ENCODE measurements at regions not wholly inside any gene's neighbourhood (a gene's known extent, or its start where the extent isn't known, plus 50 kb on each side); places are given as distances from the start of the nearest gene placed in this dataset.

DNA sequence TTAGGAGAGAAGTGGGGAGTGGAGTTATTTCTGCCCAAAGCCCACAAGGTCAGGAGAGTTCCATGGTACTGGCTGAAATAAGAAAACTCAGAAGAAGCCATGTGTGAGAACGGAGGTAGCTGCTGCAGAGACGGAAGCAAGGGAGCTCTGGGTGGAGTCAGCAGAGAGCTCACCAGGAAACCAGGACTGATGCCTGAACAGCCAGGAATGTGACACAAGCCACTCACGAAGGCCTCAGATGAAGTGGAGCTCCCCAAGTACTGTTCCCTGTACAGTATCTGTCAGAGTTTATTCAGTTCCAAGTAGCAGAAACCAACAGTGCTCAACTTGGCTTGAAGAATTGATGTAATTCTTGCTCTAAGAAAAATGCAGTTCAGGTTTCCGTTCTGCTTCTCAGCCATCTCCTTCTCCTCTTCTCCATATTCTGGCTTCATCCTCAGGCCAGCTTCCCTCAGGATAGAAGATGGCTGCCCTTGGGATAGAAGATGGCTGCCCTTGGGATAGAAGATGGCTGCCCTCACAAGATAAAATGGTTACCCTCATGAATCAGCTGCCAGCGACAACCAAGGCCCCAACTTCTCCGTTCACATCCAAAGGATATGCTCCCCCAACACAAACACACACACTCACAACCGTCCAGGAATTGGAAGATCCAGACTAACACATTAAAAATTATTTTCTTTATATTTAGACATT is 117.4 kb upstream of the SH3BP4 start:
- no peak for DNase-seq

DNA sequence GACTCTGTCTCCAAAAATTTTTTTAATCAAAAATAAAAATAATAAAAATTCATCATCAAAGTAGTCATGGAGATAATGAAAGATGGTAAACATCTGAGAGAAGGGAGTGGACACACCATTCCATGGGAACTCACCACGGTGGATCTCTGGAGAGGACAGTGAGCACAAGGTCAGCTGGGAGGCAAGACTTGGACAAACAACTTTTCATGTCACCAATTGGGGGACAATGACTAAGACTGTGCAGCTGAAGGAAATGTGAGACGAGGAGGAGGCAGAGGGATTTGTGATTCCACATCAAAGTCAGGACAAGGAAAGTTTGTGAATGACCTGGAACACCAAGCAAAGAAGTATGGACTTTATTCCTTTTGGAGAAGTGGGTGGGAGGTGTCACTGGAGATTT is 121.0 kb upstream of the SH3BP4 start:
- DNase-seq = no peak

DNA sequence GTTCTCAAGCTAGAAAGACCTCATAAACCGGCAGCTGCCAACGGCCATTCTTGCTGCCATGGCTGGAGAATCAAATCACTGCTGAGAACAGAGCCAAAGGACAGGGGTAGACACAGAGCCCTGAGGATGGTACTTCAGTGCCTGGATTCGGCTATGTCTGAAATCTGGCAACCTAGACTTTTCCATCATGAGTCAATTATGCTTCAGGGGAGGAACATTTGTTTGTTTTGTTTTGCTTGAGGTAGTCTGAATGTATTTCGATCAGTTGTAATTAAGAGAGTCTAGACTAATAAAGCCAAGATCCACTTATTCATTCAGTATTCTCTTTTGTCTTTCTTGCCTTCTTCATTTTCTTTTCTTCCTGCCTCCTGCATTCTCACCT is 122.8 kb upstream of the SH3BP4 start:
- no peak for DNase-seq

DNA sequence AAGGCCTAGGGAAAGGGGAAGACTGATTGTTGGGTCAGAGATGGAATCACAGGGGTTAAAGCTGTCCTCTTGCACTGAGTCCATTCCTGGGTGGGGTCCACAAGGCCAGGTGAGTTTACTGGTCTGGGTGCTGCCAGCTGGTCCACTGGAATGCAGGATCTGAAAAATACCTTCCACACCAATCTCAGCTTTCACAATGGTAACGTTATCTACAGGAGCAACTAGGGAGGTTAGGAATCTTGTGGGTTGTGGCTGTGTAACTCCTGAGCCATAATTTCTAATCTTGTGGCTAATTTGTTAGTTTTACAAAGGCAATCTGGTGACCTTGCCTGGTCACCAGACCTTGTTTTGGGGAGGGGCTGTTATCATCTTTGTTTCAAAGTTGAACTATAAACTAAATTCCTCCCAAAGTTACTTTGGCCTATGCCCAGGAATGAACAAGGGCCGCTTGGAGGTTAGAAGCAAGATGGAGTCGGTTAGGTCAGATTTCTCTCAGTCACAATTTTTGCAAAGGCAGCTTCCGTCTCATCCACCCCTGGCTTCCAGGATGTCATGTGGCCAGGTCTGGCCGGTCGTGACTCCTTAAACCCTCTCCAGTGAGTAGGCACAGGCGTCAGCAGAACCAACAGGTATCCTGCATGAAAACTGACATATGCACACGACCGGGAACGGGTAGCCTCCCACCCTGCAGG is 123.3 kb upstream of the SH3BP4 start:
- DNase-seq = no peak

DNA sequence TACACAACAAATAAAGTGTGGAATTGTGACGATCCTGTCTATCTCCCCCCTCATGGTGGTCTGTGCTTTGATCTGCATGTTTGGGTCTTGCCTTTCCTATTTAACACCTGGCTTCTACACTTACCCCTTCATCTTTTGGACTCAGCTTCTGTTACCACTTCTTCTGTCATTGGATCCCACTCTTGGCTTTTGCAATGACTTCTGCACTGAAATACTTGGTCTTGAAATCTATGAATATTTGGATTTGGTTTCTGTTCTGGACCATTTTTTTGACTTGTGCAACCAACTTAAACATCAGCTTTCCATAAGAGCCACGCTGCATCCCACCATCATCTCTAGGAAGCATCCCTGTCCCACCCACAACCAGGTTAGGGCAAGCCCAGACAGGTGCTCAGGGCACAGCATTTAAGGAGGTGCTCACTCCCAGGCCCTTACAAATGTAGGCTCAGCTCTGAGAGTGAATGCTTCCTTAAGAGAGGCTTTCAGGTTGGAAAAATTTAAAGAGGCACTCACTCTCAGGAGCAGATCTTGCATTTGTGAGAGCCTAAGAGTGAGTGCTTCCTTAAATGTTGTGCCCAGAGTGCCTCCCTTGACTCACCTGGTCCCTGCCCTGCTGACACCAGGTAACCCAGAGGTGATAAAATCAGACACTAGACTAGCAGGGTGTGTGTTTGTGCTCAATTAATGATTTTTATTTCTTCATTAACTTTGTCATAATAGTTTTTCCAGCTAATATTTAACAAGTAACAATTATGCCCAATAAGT is 124.5 kb upstream of the SH3BP4 start:
- DNase-seq = no peak

DNA sequence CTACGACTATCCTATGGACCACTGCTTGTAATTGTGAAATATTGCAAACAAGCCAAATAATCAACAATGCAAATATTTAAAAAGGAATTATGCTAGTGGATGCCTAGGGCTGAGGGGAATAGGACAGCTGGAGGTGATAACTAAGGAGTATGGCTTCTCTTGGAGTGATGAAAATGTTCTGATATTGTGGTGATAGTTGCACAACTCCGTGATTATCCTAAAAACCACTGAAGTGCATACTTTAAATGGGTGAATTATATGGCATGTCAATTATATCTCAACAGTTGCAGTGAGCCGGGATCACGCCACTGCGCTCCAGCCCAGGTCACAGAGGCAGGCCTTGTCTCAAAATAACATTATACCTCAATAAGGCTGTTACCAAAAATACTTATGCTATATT is 125.1 kb upstream of the SH3BP4 start:
- DNase-seq = no peak

DNA sequence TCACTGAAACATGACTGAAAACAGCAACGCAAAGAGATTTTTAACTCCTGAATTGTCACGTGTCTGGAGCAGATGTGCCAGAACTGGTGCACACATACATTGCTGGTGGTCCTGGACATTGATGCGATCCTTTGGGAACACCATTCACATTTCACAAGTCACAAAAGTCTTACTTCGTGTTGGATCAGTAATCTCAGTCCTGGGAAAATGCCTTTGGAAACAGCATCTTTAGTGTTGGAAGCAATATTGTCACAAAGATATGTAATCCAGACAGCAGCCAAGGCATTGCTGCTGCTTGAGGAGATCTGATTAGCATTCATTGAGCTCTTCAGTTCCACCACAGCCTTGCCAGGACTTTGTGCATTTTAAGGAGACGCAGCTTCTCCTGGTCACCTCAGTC is 126.2 kb upstream of the SH3BP4 start:
- no peak for DNase-seq

DNA sequence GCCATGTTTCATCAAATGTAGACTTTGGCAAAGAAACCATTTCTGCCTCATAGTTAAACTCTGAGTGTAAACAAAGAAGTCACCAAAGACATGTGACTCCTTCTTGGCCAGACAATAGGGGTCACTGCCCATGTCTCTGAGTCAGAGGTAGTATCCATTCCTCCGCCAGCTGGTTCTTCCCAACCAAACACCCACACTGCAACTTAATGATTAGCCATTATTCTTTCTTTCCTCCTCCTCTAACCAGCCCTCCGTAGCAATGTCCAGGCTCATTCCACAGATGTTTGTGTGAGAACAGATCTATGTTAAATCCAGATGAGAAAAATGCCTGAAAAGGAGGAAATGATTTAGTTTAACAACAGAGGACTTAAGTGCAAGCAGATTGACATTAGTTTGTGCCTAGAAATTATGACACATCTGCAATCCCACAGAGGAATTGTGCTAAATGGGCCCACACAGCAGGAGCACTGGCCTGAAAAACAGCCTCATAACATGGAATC is 127.9 kb upstream of the SH3BP4 start:
- DNase-seq = peak; percentile 66

DNA sequence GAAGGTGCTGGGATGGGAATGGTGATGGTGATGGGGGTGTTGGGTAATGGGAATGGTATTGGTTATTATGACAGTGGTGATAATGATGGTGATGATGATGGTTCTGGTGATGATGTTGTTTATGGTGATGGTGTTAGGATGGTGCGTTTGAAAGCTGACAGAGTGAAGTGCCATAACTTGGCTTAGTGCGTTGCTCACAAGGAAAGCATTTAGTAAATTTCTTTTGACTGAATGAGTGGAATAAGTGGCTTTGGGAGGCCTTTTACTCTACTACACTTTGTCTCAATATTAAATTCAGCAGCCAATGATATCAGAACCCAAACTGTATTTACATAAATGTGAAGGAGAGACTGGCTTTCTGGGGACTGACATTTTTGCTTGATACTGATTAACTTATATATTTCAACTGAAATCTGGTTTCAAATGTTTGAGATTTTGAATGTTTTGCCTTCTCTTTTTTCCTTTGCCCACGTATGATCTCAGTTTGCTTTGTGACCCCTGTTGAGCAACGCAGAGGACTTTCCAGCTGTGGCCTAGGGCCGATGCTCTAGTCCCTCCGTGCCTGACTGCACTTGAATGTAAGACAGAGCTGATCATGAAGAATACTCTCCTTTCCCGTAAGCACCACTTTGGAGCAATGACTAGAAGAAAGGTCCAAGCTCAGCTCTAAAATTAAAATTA is 128.5 kb upstream of the SH3BP4 start:
- DNase-seq = no peak

DNA sequence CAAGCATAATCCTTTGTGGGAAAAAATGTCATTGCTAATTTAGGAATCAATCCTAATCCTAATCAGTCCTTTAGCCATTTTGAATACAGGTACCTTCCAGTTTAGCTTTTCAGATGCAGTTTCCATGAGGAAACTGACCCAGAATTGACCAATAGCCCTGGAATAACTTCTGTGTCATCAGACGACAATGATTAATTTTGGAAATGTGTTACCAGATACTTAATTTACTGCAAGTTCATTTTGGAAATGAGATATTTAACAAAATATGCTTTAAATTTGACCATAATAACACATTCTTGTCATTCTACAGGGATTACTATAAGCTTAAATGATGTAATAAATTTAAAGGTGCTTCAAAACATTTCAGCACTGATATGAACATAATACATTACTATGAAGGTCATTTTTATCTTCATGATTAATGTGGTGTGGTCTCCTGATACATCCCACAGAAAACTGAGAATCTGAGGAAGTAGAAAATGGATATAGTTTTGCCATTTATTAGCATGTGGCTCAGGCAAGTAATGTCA is 129.8 kb upstream of the SH3BP4 start:
- no peak for DNase-seq

DNA sequence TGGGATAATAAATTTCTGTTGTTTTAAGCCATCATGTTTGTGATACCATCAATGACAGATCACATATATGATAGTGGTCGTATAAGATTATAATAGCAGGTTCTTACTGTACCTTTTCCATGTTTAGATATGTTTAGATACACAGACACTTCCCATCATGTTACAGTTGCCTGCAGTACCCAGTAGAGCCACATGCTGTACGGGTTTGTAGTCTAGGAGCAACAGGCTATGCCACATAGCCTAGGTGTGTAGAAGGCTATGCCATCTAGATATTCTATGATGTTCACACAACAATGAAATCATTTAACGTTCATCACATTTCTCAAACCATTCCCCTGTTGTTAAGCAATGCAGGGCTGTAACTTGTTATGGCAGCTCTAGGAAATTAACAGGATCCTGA is 132.9 kb upstream of the SH3BP4 start:
- DNase-seq = no peak

DNA sequence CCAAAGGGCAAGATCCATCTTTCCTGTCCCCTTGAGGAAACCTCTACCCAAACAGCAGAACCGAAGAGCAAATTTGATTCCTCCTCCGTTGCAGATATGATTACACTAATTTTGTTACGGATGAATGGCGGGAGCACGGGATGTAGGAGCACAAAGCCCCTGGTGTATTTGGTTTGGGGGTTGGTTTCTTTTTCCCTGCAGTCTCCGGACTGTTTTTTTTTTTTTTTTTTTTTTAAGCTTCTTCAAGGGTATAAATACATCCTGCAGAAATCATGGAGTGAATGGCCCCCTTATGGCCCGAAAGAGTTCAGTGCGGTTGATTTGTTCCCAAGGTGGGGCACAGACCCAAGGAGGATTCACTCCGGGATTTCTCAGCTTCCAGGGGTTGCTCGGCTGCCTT is 135.3 kb upstream of the SH3BP4 start:
- DNase-seq = no peak

DNA sequence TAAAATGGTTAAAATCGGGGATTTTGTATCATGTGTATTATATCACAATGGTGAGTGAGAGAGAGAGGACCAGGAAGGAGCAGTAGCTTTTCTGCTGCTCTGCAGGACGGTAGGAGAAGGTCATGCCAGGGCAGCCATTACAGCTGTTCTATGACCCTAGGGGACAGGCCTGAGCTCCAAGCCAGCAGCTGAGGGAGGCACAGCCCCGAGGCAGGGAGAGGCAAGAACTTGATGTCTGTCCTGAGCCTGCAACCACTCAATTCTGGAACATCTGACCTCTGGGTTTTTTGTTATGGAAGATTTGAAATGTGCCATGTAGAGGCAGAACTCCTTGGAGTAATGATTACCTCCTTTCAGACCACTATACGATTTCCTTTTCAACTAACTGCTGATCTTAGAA is 135.8 kb upstream of the SH3BP4 start:
- no peak for DNase-seq

DNA sequence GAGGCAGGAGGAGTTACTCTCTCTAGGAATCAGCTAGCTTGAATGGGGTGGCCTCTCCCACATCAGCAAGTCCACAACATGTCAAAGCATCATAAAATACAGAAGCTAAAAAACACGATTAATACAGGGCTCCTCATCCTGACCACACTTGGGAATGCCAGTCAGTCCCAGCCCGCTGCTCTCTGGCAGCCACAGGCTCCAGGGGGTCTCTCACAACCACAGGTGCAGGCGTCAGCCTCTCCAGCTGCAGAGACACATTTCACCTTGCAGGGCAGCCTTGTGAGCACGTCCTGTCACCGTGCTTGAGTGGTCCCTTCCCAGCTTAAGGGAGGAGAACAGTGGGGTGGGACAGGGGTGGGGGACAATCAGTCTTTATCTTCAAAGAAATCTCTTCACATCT is 137.4 kb upstream of the SH3BP4 start:
- no peak for DNase-seq

DNA sequence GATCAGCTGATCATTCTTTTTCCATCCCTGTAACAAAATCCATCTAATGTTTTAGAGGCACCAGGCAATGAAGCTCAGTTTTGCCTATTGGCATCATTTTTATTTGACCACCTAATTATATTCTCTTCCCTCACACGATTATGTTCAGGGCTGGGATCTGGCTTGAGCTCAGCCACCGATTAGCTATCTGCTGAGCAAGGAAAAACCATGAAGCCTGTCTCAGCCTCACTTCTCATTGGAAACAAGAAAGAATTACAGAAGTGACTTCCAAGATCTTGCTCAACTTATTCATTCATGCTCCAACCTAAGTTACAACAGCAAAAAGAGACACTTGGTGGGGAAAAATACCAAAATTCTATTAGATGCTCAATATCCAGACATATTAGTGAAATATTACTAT is 139.0 kb upstream of the SH3BP4 start:
- no peak for DNase-seq

DNA sequence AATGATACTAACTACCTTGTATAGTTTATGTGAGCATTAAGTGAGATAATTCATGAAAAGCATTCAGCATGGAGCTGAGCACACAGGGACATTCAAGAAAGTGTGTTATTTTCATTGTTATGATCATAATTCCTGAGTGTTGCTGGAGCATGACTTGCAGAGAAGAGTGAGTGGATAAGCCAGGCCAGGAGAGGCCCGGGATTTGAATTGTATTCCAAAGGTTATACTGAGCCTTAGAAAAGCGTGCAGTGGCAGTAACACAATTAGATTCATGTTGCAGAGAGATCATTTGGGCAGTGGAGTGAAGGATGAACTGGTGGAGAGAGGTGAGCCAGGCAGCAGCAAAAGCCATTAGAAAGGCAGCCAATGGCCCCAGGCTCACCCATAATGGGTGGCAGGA is 142.9 kb upstream of the SH3BP4 start:
- DNase-seq = no peak

DNA sequence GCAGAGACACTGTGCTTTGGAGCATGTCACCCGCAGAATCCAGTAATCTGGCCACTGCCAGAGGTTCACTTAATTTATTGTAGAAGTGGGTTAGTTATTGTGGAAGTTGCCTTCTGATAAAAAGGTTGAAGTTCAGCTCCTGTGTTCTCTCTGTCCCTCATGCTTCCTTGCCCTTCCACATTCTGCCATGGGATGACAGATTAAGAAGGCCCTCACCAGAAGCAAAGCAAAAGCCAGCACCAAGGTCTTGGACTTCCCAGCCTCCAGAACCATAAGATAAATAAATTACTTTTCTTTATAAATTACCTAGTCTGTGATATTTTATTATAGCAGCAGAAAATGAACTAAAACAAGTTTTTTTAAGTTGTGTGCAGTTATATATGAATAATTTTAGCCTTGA is 145.0 kb upstream of the SH3BP4 start:
- DNase-seq = no peak

DNA sequence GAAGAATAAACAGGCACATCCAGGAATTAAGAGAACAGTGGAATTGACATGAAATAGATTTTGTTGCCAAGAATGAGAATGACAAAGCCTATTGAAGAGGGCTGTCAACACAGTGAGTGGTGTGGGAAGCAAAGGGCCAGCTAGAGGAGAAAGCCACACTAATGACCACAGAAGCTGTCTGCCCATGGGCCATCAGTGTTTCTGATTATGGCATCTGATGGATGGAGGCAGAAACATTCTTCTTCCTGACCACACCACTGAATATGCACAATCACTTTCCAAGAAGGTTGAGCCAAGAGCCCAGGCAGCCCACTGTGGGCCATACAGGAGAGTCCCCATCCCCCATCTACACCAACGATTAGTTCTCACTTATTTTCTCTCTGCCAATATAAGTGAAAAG is 146.0 kb upstream of the SH3BP4 start:
- no peak for DNase-seq

DNA sequence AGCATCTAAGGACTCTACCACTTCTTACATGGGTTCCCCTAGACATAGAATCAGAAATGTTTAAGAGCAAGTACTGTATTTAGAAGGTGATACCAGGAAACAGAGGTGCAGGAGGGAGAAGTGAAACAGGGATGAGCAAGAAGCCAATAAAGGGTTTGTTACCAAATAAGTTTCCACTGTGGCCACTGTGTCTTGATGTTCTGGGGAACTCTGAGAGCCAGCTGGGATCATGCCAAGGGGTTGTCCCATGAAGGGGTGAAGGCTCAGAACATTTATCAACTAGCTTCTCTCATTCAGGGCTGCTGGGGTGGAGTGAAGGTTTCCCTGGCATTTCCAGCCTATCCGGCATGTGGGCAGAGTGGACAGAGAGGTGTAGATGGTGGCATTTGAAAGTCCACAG is 147.1 kb upstream of the SH3BP4 start:
- no peak for DNase-seq

DNA sequence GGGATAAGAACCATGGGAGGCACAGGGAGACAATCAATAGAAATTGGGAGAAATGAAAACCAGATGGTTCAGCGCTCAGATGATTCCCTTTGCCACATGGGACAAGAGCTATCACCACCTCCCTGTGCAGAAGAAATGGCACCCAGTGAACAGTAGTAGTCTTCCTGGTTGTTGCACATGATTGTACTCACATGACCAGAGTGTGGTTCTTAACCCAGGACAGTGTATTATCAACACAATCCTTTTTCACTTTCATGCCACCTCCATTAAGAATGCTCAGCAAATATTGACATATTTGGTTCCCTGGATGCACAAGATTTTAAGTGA is 149.0 kb upstream of the SH3BP4 start:
- DNase-seq = no peak

DNA sequence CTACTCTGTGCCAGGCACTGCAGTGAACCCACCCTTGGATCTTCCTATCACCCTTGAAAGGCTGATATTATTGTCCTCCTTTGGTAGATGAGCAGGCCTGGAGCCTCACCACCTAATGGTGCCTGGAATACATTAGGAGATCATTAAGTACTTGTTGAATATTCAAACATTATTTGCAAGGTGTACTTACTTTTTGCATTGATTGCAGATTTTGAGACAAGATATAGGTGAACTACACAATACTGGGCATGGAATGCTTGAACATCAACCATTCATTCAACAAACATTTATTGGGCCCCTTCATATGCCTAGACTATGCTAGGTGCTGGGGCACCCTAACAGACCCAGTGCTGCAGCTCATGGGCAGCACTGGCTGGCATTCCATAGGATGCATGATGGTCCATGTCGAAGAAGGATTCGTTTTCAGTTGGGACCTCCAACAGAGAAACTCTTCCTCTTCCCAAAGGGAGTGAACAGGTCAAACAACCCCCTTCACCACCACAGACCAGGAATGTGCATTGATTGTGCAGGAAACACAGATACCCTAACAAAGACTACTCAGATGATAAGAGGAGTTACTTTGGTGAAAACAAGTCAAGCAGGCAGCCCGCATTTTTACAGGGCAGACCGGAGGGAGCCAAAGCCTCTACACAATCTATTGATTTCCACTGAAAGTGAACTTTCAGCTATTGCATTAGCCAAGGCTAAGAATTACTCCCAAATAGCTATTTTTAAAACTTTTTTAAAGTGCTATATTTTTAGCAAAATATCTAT is 149.6 kb upstream of the SH3BP4 start:
- no peak for DNase-seq

DNA sequence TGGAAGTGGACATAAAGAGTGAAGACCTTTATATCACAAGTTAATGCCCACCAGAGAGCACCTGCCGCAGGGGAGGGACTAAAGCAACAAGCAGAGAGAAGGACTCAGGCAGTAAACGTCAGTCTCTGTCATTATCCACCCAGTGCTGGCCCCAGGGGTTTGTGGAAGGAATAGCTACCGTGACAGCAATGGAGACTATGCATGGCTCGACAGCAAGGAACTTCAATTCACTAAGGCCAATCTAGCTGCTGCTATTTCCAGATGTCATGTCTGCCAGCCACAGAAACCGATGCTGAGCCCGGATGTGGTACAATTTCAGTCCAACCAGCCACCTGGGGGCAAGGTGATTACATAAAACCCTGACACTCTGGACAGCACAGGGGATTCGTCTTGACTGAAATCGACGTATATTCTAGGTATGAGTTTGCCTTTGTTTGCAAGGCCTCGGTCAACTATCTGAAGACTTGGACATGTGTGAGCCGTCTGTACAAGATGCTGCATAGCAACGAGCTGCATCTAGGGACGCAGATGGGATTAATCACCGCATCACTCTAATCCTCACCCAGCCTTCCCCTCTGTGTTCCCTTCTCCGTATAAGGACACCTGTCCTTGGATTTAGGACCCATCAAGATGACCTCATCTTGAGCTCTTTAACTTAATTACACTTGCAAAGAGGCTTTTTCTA is 154.1 kb upstream of the SH3BP4 start:
- peak; percentile 54 for DNase-seq

All from eye (tissue), 1 donor.